ENCODE measurements at regions not wholly inside any gene's neighbourhood (a gene's known extent, or its start where the extent isn't known, plus 50 kb on each side); places are given as distances from the start of the nearest gene placed in this dataset.

DNA sequence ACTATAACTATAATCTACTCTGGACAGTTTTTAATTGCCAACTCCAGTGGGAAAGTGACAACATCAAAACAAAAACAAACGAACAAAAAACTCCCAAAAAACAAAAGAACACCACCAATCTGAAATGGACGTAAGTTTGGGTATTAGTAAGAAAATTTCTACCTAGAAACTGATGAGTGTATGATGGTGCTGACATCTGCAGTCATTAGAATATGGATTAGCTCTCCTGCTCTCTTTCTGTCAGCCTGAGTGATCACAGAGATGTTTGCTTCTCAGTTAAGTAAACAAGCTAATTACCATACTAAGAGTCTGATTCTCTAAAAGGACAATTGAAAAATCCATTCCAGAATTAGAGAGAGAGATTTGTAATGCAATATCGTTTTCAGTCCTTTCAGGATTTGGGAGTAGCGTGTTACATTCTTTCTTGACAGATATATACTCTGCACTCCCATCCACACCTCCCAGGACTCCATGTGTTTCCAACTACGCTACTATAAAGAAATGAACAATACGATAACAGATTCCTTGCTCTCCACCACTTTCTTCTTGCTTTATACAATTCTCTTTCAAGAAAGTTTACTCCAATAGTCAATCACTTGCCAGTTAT, 1347.4 kb upstream of the PIK3C3 start:
- no peak for DNase-seq

DNA sequence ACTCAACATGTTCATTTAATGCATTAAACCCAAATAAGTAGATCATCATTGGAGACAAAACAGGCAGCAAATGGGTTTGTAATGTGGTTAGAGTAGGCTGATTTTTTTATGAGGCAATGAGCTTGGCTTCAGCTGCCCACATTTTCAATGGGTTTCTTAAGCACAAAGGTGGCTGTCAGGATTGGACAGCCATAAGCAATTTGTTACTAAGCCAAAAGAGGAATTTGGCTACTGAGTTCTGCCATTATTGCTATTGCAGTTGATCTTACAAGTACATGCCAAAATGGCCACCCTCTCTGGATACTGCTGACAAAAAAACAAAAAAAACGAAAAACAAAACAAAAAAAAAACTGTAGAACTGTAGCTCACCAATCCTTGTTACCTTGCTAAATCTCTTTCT, 1348.0 kb upstream of the PIK3C3 start:
- no peak for DNase-seq

DNA sequence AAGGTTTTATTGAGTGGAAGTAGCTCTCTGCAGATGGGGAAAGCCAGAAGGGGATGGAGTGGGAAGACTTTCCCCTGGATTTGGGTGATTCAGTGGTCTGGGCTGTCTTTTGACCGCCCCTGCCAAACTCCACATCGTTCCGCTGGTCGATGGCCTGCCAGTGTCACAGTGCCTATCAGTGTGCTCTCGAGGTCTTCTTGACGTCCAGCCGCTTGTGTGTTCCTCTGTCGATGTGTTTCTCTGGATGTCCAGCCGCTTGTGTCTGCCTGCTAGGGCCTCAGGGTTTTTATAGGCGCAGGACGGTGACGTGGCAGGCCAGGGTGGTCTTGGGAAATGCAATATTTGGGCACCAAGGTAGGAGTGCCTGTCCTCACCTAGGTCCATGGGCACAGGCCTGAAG, 1371.4 kb upstream of the PIK3C3 start:
- no peak for DNase-seq

DNA sequence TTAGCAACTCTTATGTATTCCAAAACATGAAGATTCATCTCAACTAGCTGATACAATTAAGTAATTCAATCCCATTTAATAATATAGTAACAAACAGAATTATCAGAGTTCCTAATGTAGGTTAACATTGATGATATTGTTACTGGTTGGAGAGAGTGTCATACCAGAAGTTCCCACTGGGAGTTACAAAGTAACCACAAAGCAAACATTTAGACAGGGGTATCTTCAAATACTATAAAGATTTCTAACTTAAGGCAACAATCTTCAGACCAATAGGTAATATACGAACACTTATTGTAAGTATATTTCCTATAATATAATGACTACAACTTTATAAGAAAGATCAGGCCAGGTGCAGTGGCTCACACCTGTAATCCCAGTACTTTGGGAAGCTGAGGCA, 1372.9 kb upstream of the PIK3C3 start:
- no peak for DNase-seq

DNA sequence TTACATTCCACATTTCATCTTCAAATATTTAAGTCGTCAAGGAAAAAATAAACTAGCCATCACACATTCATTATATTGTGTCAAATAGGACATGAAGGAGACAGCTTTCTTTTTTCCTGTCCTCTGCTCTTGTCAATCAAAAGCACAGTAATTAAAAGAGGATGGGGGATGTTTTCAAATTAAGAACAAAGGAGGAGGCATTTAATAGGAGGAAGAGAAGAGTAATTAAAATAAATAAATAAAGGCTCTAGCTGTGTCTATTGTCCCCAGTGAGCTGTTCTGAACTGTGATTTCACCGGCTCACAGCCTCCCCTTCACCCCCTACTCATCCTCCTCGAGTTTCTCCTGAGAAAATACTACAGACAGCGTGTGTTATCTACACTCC, 1377.1 kb upstream of the PIK3C3 start:
- DNase-seq: no peak

DNA sequence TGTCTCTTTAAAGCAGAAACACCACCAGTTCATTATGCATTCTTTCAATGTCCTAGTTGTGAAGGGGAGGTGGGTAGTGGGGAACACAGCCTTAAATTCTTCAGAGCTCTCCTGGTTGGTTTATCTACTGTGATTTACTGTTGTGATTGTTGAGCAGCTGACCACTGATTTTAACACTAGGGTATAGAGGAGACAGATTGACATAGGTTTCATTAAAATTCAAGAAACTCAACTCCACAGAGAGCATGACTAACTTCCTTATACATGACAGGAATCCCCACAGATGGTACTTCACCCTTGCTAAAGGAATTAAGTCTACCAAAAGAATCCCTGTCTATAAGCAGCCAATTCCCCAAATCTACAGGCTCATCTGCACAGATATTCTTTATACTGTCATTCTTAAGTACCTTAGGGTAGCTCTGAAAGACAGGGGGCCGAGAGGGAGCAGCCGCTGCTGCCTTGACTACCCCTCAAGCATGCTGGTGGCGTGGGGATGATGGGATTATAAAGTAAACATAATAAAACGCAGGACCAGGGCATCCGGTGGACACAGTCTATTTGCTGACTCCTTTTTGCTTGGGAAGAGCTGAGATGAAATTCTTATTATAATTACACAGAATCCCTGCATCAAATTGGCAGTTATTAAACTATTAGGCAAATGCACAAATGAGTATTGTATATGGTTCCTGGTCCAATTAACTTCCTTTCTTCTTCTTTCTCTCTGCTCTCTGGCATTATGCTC, 1377.6 kb upstream of the PIK3C3 start:
- DNase-seq: no peak

DNA sequence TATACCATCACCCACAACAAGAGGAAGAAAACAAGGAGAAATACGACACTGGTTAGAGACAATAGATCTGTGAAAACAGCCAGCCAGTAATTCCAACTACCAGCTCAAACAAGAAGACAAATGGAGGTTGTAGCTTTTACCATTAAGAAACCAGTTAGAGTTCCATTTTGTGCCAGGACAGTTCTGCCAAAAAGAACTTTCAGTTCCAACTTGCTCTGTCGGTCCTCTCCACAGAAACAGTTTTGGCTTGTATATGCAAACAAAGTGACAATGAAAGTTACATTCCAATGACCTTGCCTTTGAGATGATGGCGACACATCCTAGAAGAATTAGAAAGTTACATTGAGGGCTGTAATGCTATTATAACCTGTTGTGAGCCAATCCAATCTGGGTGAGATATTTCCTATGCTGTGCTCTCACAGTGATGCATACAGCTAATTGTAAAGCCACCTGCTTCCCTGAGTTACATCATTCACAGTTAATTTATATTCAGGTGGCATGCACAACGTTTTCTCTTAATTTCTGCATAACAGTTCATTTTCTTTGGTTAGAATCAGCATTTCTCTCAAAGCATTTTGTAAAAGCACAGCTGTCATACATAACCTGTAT, 1378.4 kb upstream of the PIK3C3 start:
- DNase-seq: no peak

DNA sequence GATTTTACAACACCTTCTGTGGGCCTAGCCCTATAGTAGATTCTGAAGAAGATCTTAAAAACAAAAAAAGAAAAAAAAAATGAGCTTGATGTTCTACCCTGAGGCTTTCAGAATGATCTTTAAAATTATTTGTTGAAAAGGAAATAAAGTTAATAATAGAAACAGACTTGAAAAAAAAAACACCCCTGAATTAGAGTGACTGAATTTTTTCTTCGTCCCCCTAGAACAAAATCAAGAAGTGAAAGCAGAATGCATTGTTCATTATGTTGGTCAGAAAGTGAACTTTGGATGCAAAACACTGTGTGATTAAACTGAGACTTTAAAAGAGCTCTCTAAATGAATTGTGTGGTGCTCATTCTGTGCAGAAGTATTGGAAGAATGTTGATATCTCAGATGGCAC, 1384.4 kb upstream of the PIK3C3 start:
- DNase-seq: no peak

DNA sequence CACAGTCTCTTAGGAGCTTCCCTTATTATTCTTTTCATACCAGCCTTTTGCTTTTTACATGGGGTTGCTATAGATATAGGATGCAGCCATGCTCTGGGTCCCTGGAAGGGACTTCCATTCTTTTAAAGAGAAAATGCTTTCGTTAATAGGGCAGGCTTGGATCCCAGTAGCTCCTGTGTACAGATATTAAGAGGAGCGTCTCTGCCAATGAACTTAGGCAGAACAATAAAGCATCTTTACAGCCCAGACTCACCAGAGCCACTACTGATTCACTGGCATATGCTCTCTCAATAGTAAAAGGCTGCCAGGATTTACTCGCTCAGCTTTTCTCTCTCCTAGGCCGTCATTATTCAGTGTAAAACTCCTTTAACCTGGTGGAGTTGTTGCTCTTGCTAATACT, 1385.4 kb upstream of the PIK3C3 start:
- no peak for DNase-seq

DNA sequence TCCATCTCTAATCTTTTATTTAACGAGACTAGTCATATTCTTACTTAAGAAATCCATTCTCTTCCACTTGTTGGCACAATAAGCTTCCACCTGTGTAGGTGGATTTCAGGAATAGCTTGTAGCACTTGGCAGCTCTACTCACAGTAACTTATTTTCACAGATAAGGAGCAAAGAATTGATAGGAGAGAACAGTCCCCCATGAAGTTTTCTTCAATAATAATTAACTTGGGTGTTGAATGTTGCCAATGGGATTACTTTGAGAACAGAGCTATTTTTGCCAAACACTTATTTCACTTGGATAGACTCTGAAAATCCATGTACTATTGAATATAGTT, 1388.6 kb upstream of the PIK3C3 start:
- DNase-seq: no peak

DNA sequence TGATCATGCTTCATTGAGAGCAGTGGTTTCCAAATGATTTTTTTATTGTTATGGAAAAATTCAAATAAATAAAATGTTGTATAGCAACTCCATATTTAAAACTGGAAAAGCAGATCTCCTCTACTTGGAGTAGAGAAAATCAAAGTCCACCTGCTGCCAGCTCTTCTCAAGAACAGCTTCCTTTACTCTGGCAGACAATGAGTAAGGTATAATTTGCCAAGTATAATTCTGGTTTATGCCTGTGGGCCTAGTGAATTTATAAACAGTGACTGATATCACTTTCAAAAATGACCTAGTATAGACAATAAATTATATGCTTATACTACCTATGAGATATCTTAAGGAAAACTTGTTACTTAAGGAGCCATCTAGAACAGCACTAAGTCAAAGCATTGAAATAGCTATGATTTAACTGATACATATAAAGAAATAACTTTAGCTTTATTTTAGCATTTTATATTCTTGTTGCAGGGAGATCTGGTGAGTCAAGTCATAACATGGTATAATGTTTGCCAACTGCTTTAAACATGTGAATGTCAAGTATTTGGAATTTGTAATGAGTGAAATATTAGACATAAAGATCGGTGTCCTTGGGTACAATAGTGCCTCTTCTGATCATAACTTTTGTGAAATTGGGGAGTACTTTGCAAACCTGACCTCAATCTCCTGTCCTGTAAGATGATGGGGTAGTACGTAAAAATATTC, 1389.1 kb upstream of the PIK3C3 start:
- no peak for DNase-seq

DNA sequence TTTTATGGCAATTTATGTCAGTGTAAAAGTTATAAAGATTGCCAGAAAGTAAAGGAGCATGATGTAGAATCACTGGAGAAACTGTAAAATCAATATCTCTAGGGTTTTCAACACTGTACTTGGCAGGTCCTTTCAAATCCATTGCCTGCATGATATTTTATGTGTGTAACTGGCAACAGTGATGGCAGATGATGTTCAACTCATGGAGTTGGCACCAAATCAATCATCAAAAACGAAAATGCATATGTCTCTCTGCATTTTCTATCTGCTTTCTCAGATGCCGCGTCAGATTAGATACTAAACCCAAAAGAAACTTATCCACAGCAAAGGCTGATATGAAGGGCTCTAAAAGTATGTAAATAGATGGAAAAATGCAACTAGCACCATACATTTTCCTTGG, 1395.5 kb upstream of the PIK3C3 start:
- DNase-seq: no peak

DNA sequence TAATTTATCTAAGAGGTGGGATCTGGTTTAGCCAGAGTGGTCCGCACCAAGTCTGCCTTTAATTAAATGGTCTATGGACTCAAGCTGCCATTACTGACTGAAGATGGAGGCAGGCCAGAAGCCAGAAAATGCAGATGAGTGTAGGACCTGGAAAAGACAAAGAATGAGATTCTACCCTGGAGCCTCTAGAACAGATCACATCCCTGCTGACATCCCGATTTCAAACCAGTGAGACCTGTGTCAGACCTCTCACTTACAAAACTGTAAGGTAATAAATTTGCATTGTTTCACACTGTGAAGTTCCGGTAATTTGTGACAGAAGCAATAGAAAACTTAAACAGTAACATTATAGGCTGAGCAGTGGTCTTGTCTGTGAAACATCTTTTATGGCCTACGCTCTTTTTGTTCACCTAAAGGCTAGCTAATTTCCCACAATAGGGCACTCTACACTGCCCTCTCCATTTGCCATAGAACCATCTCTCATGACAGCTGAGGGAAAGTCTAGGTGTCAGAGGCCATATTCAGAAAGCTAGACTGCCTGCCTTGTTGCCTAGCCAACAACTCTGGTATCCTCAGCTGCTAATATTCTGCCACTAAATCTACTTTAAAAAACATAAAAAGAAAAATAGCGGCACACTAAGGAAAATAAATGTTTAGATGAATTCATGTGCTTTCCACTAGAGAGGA, 1396.2 kb upstream of the PIK3C3 start:
- DNase-seq: no peak

DNA sequence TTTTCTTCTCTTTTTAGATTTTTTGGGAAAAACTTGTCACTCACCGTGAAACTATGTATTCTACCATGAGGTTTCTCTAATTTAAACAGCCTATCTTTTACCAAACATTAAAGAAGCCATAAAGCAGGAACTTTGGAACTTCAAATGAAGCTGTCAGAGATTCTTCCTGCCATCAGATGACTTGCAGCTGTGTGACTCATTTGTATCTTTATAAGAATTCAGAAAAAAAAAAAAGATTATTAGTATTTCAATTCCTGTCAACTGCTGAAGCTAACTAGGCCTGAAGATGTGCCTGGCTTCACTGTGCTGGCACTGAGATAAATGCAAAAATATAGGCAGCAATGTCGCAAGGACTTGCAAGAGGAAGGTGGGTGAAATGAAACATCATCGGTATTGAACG, 1399.1 kb upstream of the PIK3C3 start:
- DNase-seq: no peak

DNA sequence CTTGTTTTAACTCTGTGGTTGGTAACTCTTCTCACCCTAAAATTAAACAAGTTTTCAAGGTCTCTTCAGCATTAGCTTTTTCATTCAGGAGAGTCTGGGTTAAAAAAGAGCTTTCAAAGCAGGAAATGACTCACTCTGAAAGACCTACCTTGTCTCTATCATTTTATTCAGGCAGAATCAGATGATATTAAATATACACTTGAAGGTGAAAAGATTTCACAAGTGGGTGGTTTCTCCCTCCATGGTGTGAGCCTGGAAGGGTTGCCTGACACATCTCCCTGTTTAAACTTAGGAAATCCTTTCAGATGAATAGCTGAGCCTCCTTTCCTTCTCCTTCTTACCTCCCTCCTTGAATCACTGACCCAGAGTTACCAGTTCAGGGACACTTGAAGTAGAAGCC, 1402.0 kb upstream of the PIK3C3 start:
- no peak for DNase-seq

DNA sequence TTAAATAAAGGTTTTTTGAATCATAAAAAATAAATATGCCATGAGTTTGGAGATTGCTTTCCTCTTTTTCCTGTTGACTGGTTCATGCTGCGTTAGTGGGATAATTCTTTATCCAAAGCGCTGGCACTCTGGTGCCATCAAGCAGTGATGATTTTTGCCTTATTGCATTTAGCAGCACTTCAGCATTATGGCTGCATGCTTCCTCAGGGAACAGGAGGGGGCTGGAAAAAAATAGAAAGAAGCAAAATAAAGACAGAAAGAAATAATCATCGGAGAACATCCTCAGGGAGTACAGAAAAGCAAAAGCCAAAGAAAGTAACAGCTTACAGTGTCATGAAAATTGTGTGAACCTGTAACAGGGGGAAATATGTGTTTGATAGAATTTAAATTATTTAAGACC, 1408.2 kb upstream of the PIK3C3 start:
- DNase-seq: no peak

DNA sequence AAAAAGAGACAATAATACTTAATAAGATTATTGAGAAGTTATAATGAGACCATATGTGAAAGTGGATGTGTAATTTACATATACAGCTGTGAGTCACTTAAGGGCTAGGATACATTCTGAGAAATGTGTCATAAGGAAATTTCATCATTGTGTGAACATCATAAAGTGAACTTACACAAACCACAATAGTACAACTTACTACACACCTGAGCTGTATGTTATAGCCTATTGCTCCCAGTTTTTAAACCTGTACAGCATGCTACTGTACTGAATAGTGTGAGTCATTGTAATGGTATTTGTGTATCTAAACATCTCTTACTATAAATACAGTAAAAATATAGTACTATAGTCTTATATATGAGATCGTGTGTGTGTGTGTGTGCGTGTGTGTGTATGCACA, 1420.3 kb upstream of the PIK3C3 start:
- no peak for DNase-seq

DNA sequence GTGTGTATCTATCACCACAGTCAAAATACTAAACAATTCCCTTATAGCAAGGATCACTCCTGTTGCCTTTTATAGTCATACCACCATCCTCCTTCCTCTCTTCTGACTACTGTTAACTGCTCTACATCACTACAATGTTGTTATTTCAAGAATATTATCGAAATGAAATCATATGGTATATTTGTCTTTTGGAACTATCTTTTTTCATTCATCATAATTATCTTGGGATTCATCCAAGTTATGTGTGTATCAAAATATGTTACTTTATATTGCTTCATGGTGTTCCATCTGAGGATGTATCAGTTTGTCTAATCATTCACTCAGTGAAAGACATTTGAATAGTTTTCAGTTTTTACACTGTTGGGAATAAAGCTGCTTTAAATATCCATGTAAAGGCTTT, 1423.0 kb upstream of the PIK3C3 start:
- no peak for DNase-seq

DNA sequence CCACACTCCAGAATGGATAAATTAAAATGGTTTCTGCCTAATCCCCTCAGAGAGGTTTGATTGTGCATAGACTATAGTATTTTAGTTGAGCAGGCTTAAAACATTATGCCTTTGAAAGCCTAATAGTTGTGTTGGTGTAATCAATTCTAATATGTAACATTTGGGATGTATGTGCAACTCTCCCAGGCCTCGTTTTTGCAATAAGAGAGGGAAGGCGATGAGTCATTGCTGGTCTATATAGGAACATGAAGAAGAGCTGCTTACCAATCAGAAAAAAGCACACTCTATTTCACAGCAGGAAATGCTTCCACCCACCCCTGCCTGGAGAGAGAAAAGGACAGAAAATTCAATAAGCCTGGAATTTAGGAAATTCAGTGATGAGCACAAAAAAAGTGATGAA, 1424.0 kb upstream of the PIK3C3 start:
- no peak for DNase-seq

DNA sequence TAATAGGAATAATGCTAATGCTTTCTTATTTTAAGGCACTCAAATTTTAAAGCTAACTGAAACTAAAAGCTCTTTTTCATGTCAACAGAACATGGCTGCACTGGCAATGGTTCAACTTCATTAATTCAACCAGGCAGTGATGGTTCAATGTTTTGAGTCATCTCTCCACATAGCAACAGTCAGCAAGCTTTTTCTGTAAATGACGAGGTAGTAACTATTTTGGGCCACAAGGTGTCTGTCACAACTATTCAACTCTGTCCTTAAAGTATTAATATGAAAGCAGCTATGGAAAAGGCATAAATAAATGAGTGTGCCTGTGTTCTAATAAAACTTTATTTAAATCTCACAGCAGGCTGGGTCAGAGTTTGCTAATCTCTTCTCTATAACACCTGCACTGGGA, 1425.6 kb upstream of the PIK3C3 start:
- DNase-seq: peak; percentile 5

DNA sequence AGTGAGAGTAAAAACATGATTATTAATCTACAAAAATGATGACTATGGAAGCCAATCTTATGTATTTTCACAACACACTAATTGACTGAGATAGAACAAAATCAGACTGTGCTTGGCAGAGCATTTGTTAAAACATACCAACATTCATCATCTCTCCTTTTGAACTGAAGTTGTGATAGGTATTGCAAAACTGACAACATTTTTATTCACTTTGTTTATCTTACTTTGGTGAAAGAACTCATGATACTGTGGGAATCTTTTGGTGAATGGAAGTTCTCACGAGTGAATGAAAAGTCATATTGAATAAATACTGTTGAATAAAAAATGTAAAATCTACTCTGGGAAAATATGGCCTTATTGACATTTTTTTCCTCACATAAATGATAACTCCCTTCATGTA, 1430.2 kb upstream of the PIK3C3 start:
- DNase-seq: no peak

DNA sequence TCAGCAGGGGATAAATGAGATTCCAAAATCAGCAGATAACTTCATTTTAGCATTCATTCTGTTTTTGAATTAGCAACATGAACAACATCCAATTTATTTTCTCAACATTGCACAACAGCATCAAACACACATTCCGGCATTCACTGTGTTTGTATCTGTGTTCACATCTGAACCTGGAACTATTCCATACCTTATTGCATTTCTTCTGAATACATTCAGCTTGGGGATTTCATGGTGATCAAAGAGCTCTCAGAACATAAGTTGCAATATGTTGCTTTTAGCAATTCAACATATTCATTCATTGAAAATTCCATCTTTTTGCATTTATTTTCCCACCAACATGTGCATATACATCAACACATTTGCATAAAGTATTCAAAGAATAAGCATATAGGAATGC, 1431.7 kb upstream of the PIK3C3 start:
- no peak for DNase-seq

DNA sequence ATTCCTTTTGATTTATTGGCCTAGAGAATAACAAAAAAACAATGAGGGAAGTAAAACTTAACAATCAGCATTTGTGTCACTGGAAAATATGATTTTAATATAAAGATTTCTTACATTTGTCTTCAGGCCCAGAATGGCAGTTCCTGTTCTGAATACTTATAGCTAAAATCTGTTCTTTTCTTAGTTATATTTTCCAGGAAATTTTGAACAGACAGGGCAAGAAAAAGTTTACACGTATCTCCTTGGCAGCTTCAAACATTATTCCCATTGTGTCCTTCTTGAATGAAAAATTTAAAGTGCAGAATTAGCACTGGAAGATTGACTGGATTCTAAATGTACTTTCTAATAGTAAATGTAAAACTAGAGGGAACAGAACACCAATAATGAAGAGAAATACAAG, 1454.0 kb upstream of the PIK3C3 start:
- no peak for DNase-seq

DNA sequence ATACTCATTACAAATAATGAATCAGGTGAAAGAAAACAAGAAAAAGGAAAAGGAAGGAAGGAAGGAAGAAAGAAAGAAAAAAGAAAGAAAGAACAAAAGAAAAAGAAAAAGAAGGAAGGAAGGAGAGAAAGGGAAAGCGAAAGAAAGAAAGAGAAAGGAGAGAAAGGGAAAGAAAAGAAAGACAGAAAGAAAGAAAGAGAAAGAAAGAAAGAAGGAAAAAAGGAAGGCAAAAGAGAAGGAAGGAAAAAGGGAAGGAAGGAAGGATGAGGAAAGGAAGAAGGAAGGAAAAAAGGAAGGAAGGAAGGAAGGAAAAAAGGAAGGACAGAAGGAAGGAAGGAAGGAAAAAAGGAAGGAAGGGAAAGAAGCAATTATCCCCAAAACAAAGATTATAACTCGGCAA, 1460.4 kb upstream of the PIK3C3 start:
- no peak for DNase-seq
